Calu3 (cell line): ENCODE measurements at regions not wholly inside any gene's neighbourhood (a gene's known extent, or its start where the extent isn't known, plus 50 kb on each side); places are given as distances from the start of the nearest gene placed in this dataset.

Experiments
- BruUV-seq: library from RNA; stranded (reverse); fragments of 400-500 nt; replicated peaks from 2 replicates; lab custom pipeline; 2021; lab: Mats Ljungman, UMichigan
- CTCF ChIA-PET: fragments of 300-600 bp; sonication (Branson Sonifier 250); formaldehyde crosslinking; loops from one replicate; lab custom pipeline; 2022; ENCODE audit warnings: antibody characterized with exemption; lab: Charles Lee
- DNase-seq: peaks from one replicate; pipeline ENCODE4 v3.0.0; 2022
- H3K27ac Mint-ChIP-seq: one replicate; pipeline ENCODE4 v1.8.0; 2022; ENCODE audit warnings: mixed read lengths; ENCODE audit not compliant: unreplicated experiment
- H3K27me3 Mint-ChIP-seq: one replicate; pipeline ENCODE4 v1.8.0; 2022; ENCODE audit warnings: mixed read lengths; ENCODE audit not compliant: unreplicated experiment
- H3K36me3 Mint-ChIP-seq: one replicate; pipeline ENCODE4 v1.8.0; 2022; ENCODE audit warnings: mild to moderate bottlenecking, moderate library complexity, mixed read lengths; ENCODE audit not compliant: insufficient read depth, unreplicated experiment
- H3K4me1 Mint-ChIP-seq: one replicate; pipeline ENCODE4 v1.8.0; 2022; ENCODE audit warnings: mild to moderate bottlenecking, low read depth, mixed read lengths; ENCODE audit not compliant: unreplicated experiment
- H3K4me3 Mint-ChIP-seq: one replicate; pipeline ENCODE4 v1.8.0; 2022; ENCODE audit warnings: mild to moderate bottlenecking, low read depth, moderate library complexity, mixed read lengths; ENCODE audit not compliant: unreplicated experiment
- H3K9me3 Mint-ChIP-seq: one replicate; pipeline ENCODE4 v1.8.0; 2022; ENCODE audit warnings: low read depth, mixed read lengths; ENCODE audit not compliant: unreplicated experiment
- CTCF ChIP-seq: fragments of 200-600 bp; IDR thresholded peaks from one replicate; pipeline ENCODE4 v1.8.0; 2022; ENCODE audit warnings: antibody characterized with exemption; ENCODE audit not compliant: unreplicated experiment
- intact Hi-C: fragments of 100-400 bp; cut with micrococcal nuclease; formaldehyde crosslinking; loops from one replicate; pipeline ENCODE4 v1.10.0; 2022; ENCODE audit not compliant: unreplicated experiment

- no peak overlapping the region for H3K4me3 Mint-ChIP-seq
- CTCF ChIA-PET, result no interaction called here
- no peak for TF ChIP-seq CTCF
- intact Hi-C loops, result no loop called here
- H3K4me1 Mint-ChIP-seq, result no peaks in the 10 kb centered on the region
- no peaks in the 10 kb centered on the region for H3K9me3 Mint-ChIP-seq
- H3K27me3 Mint-ChIP-seq, result no peaks in the 10 kb centered on the region
- no peak overlapping the region for H3K27ac Mint-ChIP-seq
- BruUV-seq, result no TSS peak
- no peaks in the 10 kb centered on the region for H3K36me3 Mint-ChIP-seq
- no peak for DNase-seq
Observed at GRCh38 chr4:163991298-163991865, 496.9 kb downstream of the TMA16 start.

GRCh38 chr4:164009435-164009834 is 514.9 kb downstream of the TMA16 start:
- no peak for TF ChIP-seq CTCF
- no TSS peak for BruUV-seq

GRCh38 chr4:164011791-164012190 is 517.3 kb downstream of the TMA16 start:
- H3K4me3 Mint-ChIP-seq, result no peak overlapping the region
- H3K27ac Mint-ChIP-seq, result no peak overlapping the region
- intact Hi-C loops, result loop anchor here (1.0 to 5.0 kb wide), 5 partner anchors 254 to 721 kb away; no protein-coding TSS in a partner anchor
- H3K4me1 Mint-ChIP-seq, result no peaks in the 10 kb centered on the region
- TF ChIP-seq CTCF, result no peak
- CTCF ChIA-PET, result interaction anchor here (1.2 kb wide), 1 partner anchor 454 kb away, joined by 3 read pairs; no protein-coding TSS in a partner anchor
- no TSS peak for BruUV-seq
- peaks cover 7% of the 10 kb centered on the region for H3K9me3 Mint-ChIP-seq
- no peaks in the 10 kb centered on the region for H3K27me3 Mint-ChIP-seq
- DNase-seq, result no peak
- no peaks in the 10 kb centered on the region for H3K36me3 Mint-ChIP-seq

More at GRCh38 chr4:164009435-164009834, 514.9 kb downstream of the TMA16 start:
- Mint-ChIP-seq H3K27ac (no peak overlapping the region), H3K4me1 (no peaks in the 10 kb centered on the region), H3K36me3 (no peaks in the 10 kb centered on the region), H3K27me3 (no peaks in the 10 kb centered on the region), H3K4me3 (no peak overlapping the region), H3K9me3 (peaks cover 4% of the 10 kb centered on the region)
- no peak for DNase-seq
- intact Hi-C loops, result no loop called here
- CTCF ChIA-PET, result no interaction called here

GRCh38 chr4:164012396-164013027 is 518.0 kb downstream of the TMA16 start:
- Mint-ChIP-seq H3K27ac (no peak overlapping the region), H3K9me3 (peaks cover 7% of the 10 kb centered on the region), H3K4me1 (no peaks in the 10 kb centered on the region), H3K36me3 (no peaks in the 10 kb centered on the region), H3K27me3 (no peaks in the 10 kb centered on the region), H3K4me3 (no peak overlapping the region)
- peak; percentile 39 for DNase-seq
- intact Hi-C loops, result loop anchor here (1.0 to 5.0 kb wide), 5 partner anchors 255 to 720 kb away; no protein-coding TSS in a partner anchor
- BruUV-seq, result no TSS peak
- peak; percentile 35 for TF ChIP-seq CTCF
- CTCF ChIA-PET, result interaction anchor here (0.6 to 1.2 kb wide), 3 partner anchors 335 to 1006 kb away, joined by 3 read pairs; no protein-coding TSS in a partner anchor
